Muscle layer of colon (tissue), 2 donors: ENCODE measurements at regions not wholly inside any gene's neighbourhood (a gene's known extent, or its start where the extent isn't known, plus 50 kb on each side); places are given as distances from the start of the nearest gene placed in this dataset.
"Not testable (repeated sequence)": the region's sequence is repeated elsewhere in the genome, so short reads cannot be mapped to it uniquely, and the experiment has no call there.

Experiments
- H3K27ac ChIP-seq: one replicate; pipeline ENCODE4 v1.7.0; 2013; ENCODE audit warnings: low read depth, mild to moderate bottlenecking, low read length, moderate library complexity
- H3K27me3 ChIP-seq, 2 donors: one replicate each; pipeline ENCODE4 v1.7.0; 2013; ENCODE audit warnings: low read length in 2 of 2, mild to moderate bottlenecking in 2 of 2; ENCODE audit not compliant: insufficient read depth in 2 of 2, control insufficient read depth in 1 of 2
- H3K36me3 ChIP-seq: one replicate; pipeline ENCODE4 v1.7.0; 2013; ENCODE audit warnings: mild to moderate bottlenecking, low read length; ENCODE audit not compliant: insufficient read depth
- H3K4me1 ChIP-seq: one replicate; pipeline ENCODE4 v1.7.0; 2013; ENCODE audit warnings: mild to moderate bottlenecking, low read length; ENCODE audit not compliant: insufficient read depth
- H3K4me3 ChIP-seq, 2 donors: one replicate each; pipeline ENCODE4 v1.7.0; 2013; ENCODE audit warnings: low read length in 2 of 2, low read depth in 1 of 2, mild to moderate bottlenecking in 1 of 2, moderate library complexity in 1 of 2
- H3K9ac ChIP-seq: one replicate; pipeline ENCODE4 v1.7.0; 2013; ENCODE audit warnings: low read length
- H3K9me3 ChIP-seq: one replicate; pipeline ENCODE4 v1.7.0; 2013; ENCODE audit warnings: mild to moderate bottlenecking, low read length
- donor health status: abdominal sarcoma.
- donor health status: Adenocarcinoma of cecum.

- no peaks in the 10 kb centered on the region for H3K4me1 ChIP-seq
- no peak overlapping the region for H3K9ac ChIP-seq
- H3K27ac ChIP-seq = no peak overlapping the region
- no peak overlapping the region for H3K4me3 ChIP-seq
- H3K36me3 ChIP-seq = no peaks in the 10 kb centered on the region
- no peaks in the 10 kb centered on the region for H3K27me3 ChIP-seq
- H3K9me3 ChIP-seq = no peaks in the 10 kb centered on the region
These were observed 73.2 kb downstream of the ZIC4 start for GRCh38 chr3:147333098-147333497.

- Histone ChIP-seq H3K9ac (no peak overlapping the region), H3K4me1 (no peaks in the 10 kb centered on the region), H3K36me3 (no peaks in the 10 kb centered on the region), H3K27ac (no peak overlapping the region), H3K9me3 (no peaks in the 10 kb centered on the region), H3K27me3 (no peaks in the 10 kb centered on the region), H3K4me3 (no peak overlapping the region)
These were observed 77.6 kb downstream of the ZIC4 start for GRCh38 chr3:147328711-147329110.

GRCh38 chr3:147324356-147324755 is 82.0 kb downstream of the ZIC4 start:
- Histone ChIP-seq H3K27ac (no peak overlapping the region), H3K4me1 (no peaks in the 10 kb centered on the region), H3K36me3 (no peaks in the 10 kb centered on the region), H3K9ac (no peak overlapping the region), H3K4me3 (no peak overlapping the region), H3K27me3 (no peaks in the 10 kb centered on the region), H3K9me3 (no peaks in the 10 kb centered on the region)

GRCh38 chr3:147318900-147319299 is 87.4 kb downstream of the ZIC4 start:
- H3K4me1 ChIP-seq = no peaks in the 10 kb centered on the region
- H3K9ac ChIP-seq = no peak overlapping the region
- no peaks in the 10 kb centered on the region for H3K36me3 ChIP-seq
- H3K9me3 ChIP-seq = no peaks in the 10 kb centered on the region
- H3K27ac ChIP-seq = no peak overlapping the region
- H3K27me3 ChIP-seq = no peaks in the 10 kb centered on the region
- H3K4me3 ChIP-seq = no peak overlapping the region

- H3K36me3 ChIP-seq, H3K4me3 ChIP-seq, H3K9ac ChIP-seq, H3K9me3 ChIP-seq, H3K27me3 ChIP-seq, H3K27ac ChIP-seq, H3K4me1 ChIP-seq: not testable (repeated sequence)
These were observed 89.3 kb downstream of the ZIC4 start for GRCh38 chr3:147317080-147317479.

- no peaks in the 10 kb centered on the region for H3K36me3 ChIP-seq
These were observed 92.8 kb downstream of the ZIC4 start for GRCh38 chr3:147313513-147313912.

GRCh38 chr3:147312786-147313280 is 93.5 kb downstream of the ZIC4 start:
- Histone ChIP-seq H3K4me1 (no peaks in the 10 kb centered on the region), H3K36me3 (no peaks in the 10 kb centered on the region), H3K9me3 (no peaks in the 10 kb centered on the region), H3K27me3 (no peaks in the 10 kb centered on the region), H3K27ac (no peak overlapping the region), H3K9ac (no peak overlapping the region), H3K4me3 (no peak overlapping the region)

More at GRCh38 chr3:147313513-147313912, 92.8 kb downstream of the ZIC4 start:
- Histone ChIP-seq H3K4me3 (no peak overlapping the region), H3K9ac (no peak overlapping the region), H3K27me3 (no peaks in the 10 kb centered on the region), H3K27ac (no peak overlapping the region), H3K9me3 (no peaks in the 10 kb centered on the region), H3K4me1 (no peaks in the 10 kb centered on the region)

- Histone ChIP-seq H3K27me3 (no peaks in the 10 kb centered on the region), H3K9me3 (no peaks in the 10 kb centered on the region), H3K4me1 (no peaks in the 10 kb centered on the region), H3K4me3 (no peak overlapping the region), H3K36me3 (no peaks in the 10 kb centered on the region), H3K9ac (no peak overlapping the region), H3K27ac (no peak overlapping the region)
These were observed 94.6 kb downstream of the ZIC4 start for GRCh38 chr3:147311716-147312115.

- Histone ChIP-seq H3K4me1 (no peaks in the 10 kb centered on the region), H3K4me3 (no peak overlapping the region), H3K9ac (no peak overlapping the region), H3K9me3 (no peaks in the 10 kb centered on the region), H3K27me3 (no peaks in the 10 kb centered on the region), H3K27ac (no peak overlapping the region), H3K36me3 (no peaks in the 10 kb centered on the region)
These were observed 100.7 kb downstream of the ZIC4 start for GRCh38 chr3:147305533-147306250.

GRCh38 chr3:147304756-147305155 is 101.6 kb downstream of the ZIC4 start:
- H3K27me3 ChIP-seq = no peaks in the 10 kb centered on the region
- no peak overlapping the region for H3K4me3 ChIP-seq
- H3K27ac ChIP-seq = no peak overlapping the region

GRCh38 chr3:147301781-147302180 is 104.6 kb downstream of the ZIC4 start:
- Histone ChIP-seq H3K27me3 (no peaks in the 10 kb centered on the region), H3K27ac (no peak overlapping the region), H3K4me1 (peaks cover 19% of the 10 kb centered on the region), H3K4me3 (no peak overlapping the region), H3K36me3 (no peaks in the 10 kb centered on the region), H3K9ac (no peak overlapping the region), H3K9me3 (no peaks in the 10 kb centered on the region)

More at GRCh38 chr3:147304756-147305155, 101.6 kb downstream of the ZIC4 start:
- Histone ChIP-seq H3K36me3 (no peaks in the 10 kb centered on the region), H3K4me1 (no peaks in the 10 kb centered on the region), H3K9ac (no peak overlapping the region), H3K9me3 (no peaks in the 10 kb centered on the region)

GRCh38 chr3:147299656-147300055 is 106.7 kb downstream of the ZIC4 start:
- Histone ChIP-seq H3K27ac (no peak overlapping the region), H3K9ac (no peak overlapping the region), H3K27me3 (no peaks in the 10 kb centered on the region), H3K4me3 (no peak overlapping the region), H3K4me1 (peaks cover 19% of the 10 kb centered on the region), H3K36me3 (no peaks in the 10 kb centered on the region), H3K9me3 (no peaks in the 10 kb centered on the region)
